ENCODE measurements at regions not wholly inside any gene's neighbourhood (a gene's known extent, or its start where the extent isn't known, plus 50 kb on each side); places are given as distances from the start of the nearest gene placed in this dataset.
"Not testable (repeated sequence)": the region's sequence is repeated elsewhere in the genome, so short reads cannot be mapped to it uniquely, and the experiment has no call there.

- no peaks in the 10 kb centered on the region for H3K27me3 Mint-ChIP-seq (ENCODE audit: low read depth)
- H3K36me3 Mint-ChIP-seq (ENCODE audit: low read depth), result no peaks in the 10 kb centered on the region
- intact Hi-C loops (cut with micrococcal nuclease), result no loop called here
- H3K4me3 Mint-ChIP-seq (ENCODE audit: low read depth), result no peak overlapping the region
- no peak overlapping the region for H3K27ac Mint-ChIP-seq
- H3K9me3 Mint-ChIP-seq, result no peaks in the 10 kb centered on the region
- H3K4me1 Mint-ChIP-seq (ENCODE audit: low read depth), result no peaks in the 10 kb centered on the region
- DNase-seq (ENCODE audit: low spot score), result no peak
Observed at GRCh38 chr2:56026828-56027227, 103.2 kb upstream of the EFEMP1 start.

DNA sequence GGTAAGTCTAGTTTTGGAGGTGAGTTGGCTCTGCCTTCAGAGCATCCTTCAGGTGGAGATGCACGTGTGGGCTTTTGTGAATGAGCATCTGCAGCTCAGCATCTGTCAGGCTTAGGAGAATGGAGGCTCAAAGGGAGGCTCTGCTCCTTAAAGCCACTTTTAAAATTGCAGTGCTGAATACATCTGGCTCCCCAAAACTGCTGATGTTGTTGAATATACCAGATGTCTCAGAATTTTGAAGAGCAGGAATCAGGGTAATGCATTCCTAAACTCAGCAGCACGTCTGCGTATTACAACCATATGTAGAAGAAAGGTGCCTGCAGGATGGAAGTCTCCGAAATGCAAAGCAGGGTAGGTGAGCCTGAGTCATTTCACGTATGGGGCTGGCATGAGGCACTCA lies 106.5 kb upstream of the EFEMP1 start:
- H3K4me1 Mint-ChIP-seq (ENCODE audit: low read depth), result no peaks in the 10 kb centered on the region
- DNase-seq (ENCODE audit: low spot score), result no peak
- no peaks in the 10 kb centered on the region for H3K27me3 Mint-ChIP-seq (ENCODE audit: low read depth)
- intact Hi-C loops (cut with micrococcal nuclease), result no loop called here
- no peaks in the 10 kb centered on the region for H3K9me3 Mint-ChIP-seq
- H3K27ac Mint-ChIP-seq, result no peak overlapping the region
- no peak overlapping the region for H3K4me3 Mint-ChIP-seq (ENCODE audit: low read depth)
- H3K36me3 Mint-ChIP-seq (ENCODE audit: low read depth), result no peaks in the 10 kb centered on the region

GRCh38 chr2:56030901-56031300 lies 107.3 kb upstream of the EFEMP1 start:
- no peak for DNase-seq (ENCODE audit: low spot score)
- intact Hi-C loops (cut with micrococcal nuclease), result no loop called here
- Mint-ChIP-seq H3K36me3 (ENCODE audit: low read depth) (no peaks in the 10 kb centered on the region), H3K4me3 (ENCODE audit: low read depth) (no peak overlapping the region), H3K9me3 (no peaks in the 10 kb centered on the region), H3K27me3 (ENCODE audit: low read depth) (no peaks in the 10 kb centered on the region), H3K4me1 (ENCODE audit: low read depth) (no peaks in the 10 kb centered on the region), H3K27ac (no peak overlapping the region)

DNA sequence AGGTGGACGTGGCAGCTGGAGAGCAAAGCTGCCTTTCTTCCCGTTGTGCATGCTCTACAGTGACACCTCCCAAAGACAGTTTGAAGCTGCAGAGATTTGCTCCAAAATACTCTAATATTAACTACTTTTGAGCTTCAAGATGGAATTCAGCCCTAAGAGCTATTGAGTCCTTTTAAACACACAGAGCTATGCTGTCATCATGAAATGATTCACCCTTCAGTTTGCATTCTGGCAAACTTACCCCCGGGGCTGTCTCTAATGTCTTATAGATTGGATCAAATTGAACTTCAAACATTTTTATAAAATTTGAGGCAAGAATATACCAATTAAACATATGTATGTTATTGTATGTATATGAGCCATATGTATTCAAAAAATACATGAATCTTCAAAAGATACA lies 110.7 kb upstream of the EFEMP1 start:
- H3K27me3 Mint-ChIP-seq (ENCODE audit: low read depth), result no peaks in the 10 kb centered on the region
- H3K4me3 Mint-ChIP-seq (ENCODE audit: low read depth), result no peak overlapping the region
- H3K27ac Mint-ChIP-seq, result no peak overlapping the region
- no peaks in the 10 kb centered on the region for H3K9me3 Mint-ChIP-seq
- no peaks in the 10 kb centered on the region for H3K36me3 Mint-ChIP-seq (ENCODE audit: low read depth)
- intact Hi-C loops (cut with micrococcal nuclease), result no loop called here
- no peaks in the 10 kb centered on the region for H3K4me1 Mint-ChIP-seq (ENCODE audit: low read depth)
- no peak for DNase-seq (ENCODE audit: low spot score)

GRCh38 chr2:56040189-56040588 lies 116.6 kb upstream of the EFEMP1 start:
- intact Hi-C loops (cut with micrococcal nuclease), result no loop called here
- no peak for DNase-seq (ENCODE audit: low spot score)
- Mint-ChIP-seq H3K9me3 (no peaks in the 10 kb centered on the region), H3K27ac (no peak overlapping the region), H3K27me3 (ENCODE audit: low read depth) (no peaks in the 10 kb centered on the region), H3K4me1 (ENCODE audit: low read depth) (no peaks in the 10 kb centered on the region), H3K4me3 (ENCODE audit: low read depth) (no peak overlapping the region), H3K36me3 (ENCODE audit: low read depth) (no peaks in the 10 kb centered on the region)

DNA sequence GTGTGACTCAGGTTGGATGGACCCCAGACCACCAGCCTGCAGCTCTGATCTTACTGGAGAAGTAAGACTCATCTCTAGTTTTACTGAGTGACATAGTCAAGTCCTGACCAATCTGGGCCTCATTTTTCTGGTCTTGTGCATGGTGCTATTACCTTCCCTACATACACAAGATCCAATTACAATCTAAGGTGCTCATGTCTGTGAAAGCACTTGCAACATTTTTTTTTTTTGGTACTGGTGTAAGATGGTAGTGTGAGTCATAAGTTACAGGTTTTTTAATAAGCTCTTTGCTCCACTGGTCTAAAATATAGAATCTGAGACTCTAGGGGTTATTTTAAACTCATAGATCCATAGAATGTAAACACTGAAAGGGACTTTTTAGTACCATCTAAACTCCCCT lies 117.3 kb upstream of the EFEMP1 start:
- intact Hi-C loops (cut with micrococcal nuclease), result no loop called here

GRCh38 chr2:56047136-56047535 lies 123.6 kb upstream of the EFEMP1 start:
- Mint-ChIP-seq H3K27me3 (ENCODE audit: low read depth) (no peaks in the 10 kb centered on the region), H3K36me3 (ENCODE audit: low read depth) (no peaks in the 10 kb centered on the region), H3K4me1 (ENCODE audit: low read depth) (no peaks in the 10 kb centered on the region), H3K27ac (no peak overlapping the region), H3K4me3 (ENCODE audit: low read depth) (no peak overlapping the region), H3K9me3 (no peaks in the 10 kb centered on the region)
- DNase-seq (ENCODE audit: low spot score), result no peak
- intact Hi-C loops (cut with micrococcal nuclease), result no loop called here

More for the DNA sequence above, 117.3 kb upstream of the EFEMP1 start:
- Mint-ChIP-seq H3K4me1 (ENCODE audit: low read depth) (no peaks in the 10 kb centered on the region), H3K27ac (no peak overlapping the region), H3K9me3 (no peaks in the 10 kb centered on the region), H3K27me3 (ENCODE audit: low read depth) (no peaks in the 10 kb centered on the region), H3K4me3 (ENCODE audit: low read depth) (no peak overlapping the region), H3K36me3 (ENCODE audit: low read depth) (no peaks in the 10 kb centered on the region)
- no peak for DNase-seq (ENCODE audit: low spot score)

DNA sequence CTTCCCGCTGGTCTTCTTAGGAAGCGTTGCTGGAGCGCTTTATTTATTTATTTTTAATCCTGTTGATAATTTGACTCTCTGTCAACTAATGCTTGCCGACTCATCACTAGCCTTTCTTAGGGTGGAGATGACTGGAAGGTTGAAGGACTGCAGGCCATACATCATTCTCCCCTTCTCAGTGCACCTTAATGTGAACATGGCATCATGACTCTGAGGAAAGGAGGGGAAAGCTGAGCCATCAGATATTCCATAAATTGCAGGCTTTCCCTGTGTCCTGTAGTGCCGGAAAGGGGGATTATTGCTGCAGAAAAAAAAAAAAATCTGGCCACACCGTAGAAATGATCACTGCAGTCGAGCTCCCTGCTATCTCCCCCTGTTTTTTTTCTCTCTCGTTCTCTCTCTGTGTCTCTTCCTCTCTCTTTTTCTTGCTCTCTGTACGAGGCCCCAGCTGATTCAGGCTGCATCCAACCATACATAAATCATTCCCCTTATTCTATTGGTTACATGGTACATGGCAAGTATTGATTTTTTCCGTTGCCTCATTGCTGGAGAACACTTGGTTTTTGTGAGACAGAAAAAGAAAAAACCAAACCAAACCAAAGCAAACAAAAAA lies 125.8 kb upstream of the EFEMP1 start:
- Mint-ChIP-seq H3K9me3 (no peaks in the 10 kb centered on the region), H3K4me1 (ENCODE audit: low read depth) (no peaks in the 10 kb centered on the region), H3K4me3 (ENCODE audit: low read depth) (no peak overlapping the region), H3K27ac (no peak overlapping the region), H3K27me3 (ENCODE audit: low read depth) (no peaks in the 10 kb centered on the region), H3K36me3 (ENCODE audit: low read depth) (no peaks in the 10 kb centered on the region)
- DNase-seq (ENCODE audit: low spot score), result no peak
- intact Hi-C loops (cut with micrococcal nuclease), result no loop called here

DNA sequence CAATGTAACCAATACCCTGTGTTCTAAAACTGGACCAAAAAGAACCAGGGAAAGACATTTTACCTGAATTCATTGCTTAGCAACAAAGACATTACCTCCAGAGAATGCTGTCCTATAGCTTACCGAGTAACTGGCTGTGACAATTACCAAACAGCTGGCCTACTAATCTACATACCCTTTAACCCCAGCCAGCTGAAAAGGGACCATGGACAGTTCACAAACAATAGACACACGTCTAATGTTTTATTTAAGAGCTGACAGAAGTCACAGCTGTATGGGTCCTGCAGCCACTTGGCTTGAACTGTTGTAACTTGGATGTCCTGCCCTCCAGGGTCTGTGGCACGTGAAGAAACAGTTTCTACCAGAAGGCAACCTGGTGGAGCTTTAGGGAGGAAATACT lies 130.1 kb upstream of the EFEMP1 start:
- no peaks in the 10 kb centered on the region for H3K27me3 Mint-ChIP-seq (ENCODE audit: low read depth)
- H3K4me3 Mint-ChIP-seq (ENCODE audit: low read depth), result no peak overlapping the region
- no peak overlapping the region for H3K27ac Mint-ChIP-seq
- DNase-seq (ENCODE audit: low spot score), result no peak
- peaks cover 1% of the 10 kb centered on the region for H3K9me3 Mint-ChIP-seq
- intact Hi-C loops (cut with micrococcal nuclease), result no loop called here
- no peaks in the 10 kb centered on the region for H3K4me1 Mint-ChIP-seq (ENCODE audit: low read depth)
- no peaks in the 10 kb centered on the region for H3K36me3 Mint-ChIP-seq (ENCODE audit: low read depth)

DNA sequence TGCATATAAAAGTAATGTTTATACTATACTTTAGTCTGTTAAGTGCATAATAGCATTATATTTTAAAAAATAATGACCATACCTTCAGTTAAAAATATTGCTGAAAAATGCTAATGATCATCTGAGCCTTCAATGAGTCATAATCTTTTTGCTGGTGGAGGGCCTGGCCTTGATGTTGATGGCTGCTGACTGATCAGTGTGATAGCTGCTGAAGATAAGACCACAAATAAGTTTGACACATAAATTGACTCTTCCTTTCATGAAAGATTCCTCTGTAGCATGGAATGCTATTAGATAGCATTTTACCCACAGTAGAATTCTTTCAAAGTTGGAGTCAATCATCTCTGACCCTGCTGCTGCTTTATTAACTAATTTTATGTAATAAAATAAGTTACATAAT lies 128.4 kb upstream of the CCDC85A start:
- H3K4me1 Mint-ChIP-seq (ENCODE audit: low read depth), result no peaks in the 10 kb centered on the region
- no peaks in the 10 kb centered on the region for H3K27me3 Mint-ChIP-seq (ENCODE audit: low read depth)
- no peak overlapping the region for H3K27ac Mint-ChIP-seq
- no peaks in the 10 kb centered on the region for H3K36me3 Mint-ChIP-seq (ENCODE audit: low read depth)
- DNase-seq (ENCODE audit: low spot score), result no peak
- no peak overlapping the region for H3K4me3 Mint-ChIP-seq (ENCODE audit: low read depth)
- peaks cover 5% of the 10 kb centered on the region for H3K9me3 Mint-ChIP-seq
- intact Hi-C loops (cut with micrococcal nuclease), result no loop called here

DNA sequence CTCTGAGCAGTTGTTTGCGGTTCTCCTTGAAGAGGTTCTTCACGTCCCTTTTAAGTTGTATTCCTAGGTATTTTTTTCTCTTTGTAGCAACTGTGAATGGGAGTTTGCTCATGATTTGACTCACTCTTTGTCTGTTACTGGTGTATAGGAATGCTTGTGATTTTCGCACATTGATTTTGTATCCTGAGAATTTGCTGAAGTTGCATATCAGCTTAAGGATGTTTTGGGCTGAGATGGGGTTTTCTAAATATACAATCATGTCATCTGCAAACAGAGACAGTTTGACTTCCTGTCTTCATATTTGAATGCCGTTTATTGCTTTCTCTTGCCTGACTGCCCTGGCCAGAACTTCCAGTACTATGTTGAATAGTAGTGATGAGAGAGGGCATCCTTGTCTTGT lies 122.5 kb upstream of the CCDC85A start:
- H3K27me3 Mint-ChIP-seq (ENCODE audit: low read depth); H3K27ac Mint-ChIP-seq; DNase-seq (ENCODE audit: low spot score); H3K36me3 Mint-ChIP-seq (ENCODE audit: low read depth); intact Hi-C loops (cut with micrococcal nuclease); H3K4me1 Mint-ChIP-seq (ENCODE audit: low read depth); H3K4me3 Mint-ChIP-seq (ENCODE audit: low read depth): not testable (repeated sequence)
- peaks cover 16% of the 10 kb centered on the region for H3K9me3 Mint-ChIP-seq

- Mint-ChIP-seq H3K9me3 (no peaks in the 10 kb centered on the region), H3K4me1 (ENCODE audit: low read depth) (no peaks in the 10 kb centered on the region), H3K4me3 (ENCODE audit: low read depth) (no peak overlapping the region), H3K27me3 (ENCODE audit: low read depth) (no peaks in the 10 kb centered on the region), H3K36me3 (ENCODE audit: low read depth) (no peaks in the 10 kb centered on the region), H3K27ac (no peak overlapping the region)
- intact Hi-C loops (cut with micrococcal nuclease), result no loop called here
- no peak for DNase-seq (ENCODE audit: low spot score)
Observed at GRCh38 chr2:56068746-56069145, 115.0 kb upstream of the CCDC85A start.

DNA sequence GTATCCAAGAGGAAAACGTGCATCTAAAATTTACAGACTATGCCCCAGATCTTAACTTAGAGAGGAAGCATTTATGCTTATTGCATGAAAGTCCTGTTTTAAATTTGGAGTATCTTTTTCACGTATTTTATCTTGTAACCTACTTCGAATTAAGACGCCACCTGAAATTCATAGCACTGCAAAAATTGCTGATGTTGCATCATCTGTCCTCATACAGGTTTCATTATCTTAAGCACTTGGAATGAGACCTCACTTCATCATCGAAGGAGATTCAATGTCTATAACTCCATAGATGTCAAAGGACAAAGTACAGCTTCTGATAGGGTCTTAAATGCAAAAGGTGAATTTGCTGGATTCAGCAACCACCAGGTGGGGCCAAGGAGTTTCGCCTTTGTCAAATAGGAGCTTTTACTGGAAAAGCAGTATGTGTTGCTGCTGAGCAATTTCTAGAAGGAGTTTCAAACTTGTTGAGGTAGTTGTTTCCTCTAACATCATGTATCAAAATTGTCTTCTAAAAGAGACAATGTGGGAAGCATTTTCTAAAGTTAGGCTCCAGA lies 106.4 kb upstream of the CCDC85A start:
- H3K4me3 Mint-ChIP-seq (ENCODE audit: low read depth), result no peak overlapping the region
- DNase-seq (ENCODE audit: low spot score), result no peak
- no peaks in the 10 kb centered on the region for H3K27me3 Mint-ChIP-seq (ENCODE audit: low read depth)
- H3K4me1 Mint-ChIP-seq (ENCODE audit: low read depth), result no peaks in the 10 kb centered on the region
- intact Hi-C loops (cut with micrococcal nuclease), result no loop called here
- no peaks in the 10 kb centered on the region for H3K36me3 Mint-ChIP-seq (ENCODE audit: low read depth)
- no peaks in the 10 kb centered on the region for H3K9me3 Mint-ChIP-seq
- H3K27ac Mint-ChIP-seq, result no peak overlapping the region

- Mint-ChIP-seq H3K27me3 (ENCODE audit: low read depth) (no peaks in the 10 kb centered on the region), H3K4me3 (ENCODE audit: low read depth) (no peak overlapping the region), H3K9me3 (no peaks in the 10 kb centered on the region), H3K4me1 (ENCODE audit: low read depth) (no peaks in the 10 kb centered on the region), H3K27ac (no peak overlapping the region), H3K36me3 (ENCODE audit: low read depth) (no peaks in the 10 kb centered on the region)
- DNase-seq (ENCODE audit: low spot score), result no peak
- intact Hi-C loops (cut with micrococcal nuclease), result no loop called here
Observed at GRCh38 chr2:56082665-56083064, 101.1 kb upstream of the CCDC85A start.
